GM19324 (cell line): ENCODE measurements at regions not wholly inside any gene's neighbourhood (a gene's known extent, or its start where the extent isn't known, plus 50 kb on each side); places are given as distances from the start of the nearest gene placed in this dataset.
A peak's percentile ranks its signal among the peaks of the same experiment; 100 is the strongest.
"Not testable (repeated sequence)": the region's sequence is repeated elsewhere in the genome, so short reads cannot be mapped to it uniquely, and the experiment has no call there.

Experiments
- ATAC-seq: cut with Tn5 transposase; IDR thresholded peaks from one replicate; pipeline ENCODE4 v1.9.1; 2021; ENCODE audit warnings: mild to moderate bottlenecking, moderate library complexity; ENCODE audit not compliant: unreplicated experiment, low FRiP score

DNA sequence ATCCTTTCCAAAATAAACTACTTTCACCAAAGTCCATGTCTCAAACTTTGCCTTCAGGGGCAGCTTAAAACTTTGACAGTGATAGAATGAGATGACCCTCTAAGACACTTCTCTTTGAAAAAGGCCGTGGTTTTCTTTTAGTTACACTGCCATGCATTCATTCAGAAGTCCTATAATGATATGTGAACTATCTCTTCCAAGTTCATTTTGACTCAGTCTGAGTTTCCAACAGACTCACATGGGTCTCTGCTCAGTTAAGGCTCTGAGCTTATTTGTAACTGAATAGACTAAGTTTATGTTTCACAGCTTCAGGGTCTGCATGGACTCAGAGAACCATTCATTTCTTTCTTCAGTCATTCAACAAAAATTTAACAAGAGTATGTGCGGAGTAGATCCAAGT lies 208.9 kb upstream of the PRSS1 start:
- no peak for ATAC-seq

DNA sequence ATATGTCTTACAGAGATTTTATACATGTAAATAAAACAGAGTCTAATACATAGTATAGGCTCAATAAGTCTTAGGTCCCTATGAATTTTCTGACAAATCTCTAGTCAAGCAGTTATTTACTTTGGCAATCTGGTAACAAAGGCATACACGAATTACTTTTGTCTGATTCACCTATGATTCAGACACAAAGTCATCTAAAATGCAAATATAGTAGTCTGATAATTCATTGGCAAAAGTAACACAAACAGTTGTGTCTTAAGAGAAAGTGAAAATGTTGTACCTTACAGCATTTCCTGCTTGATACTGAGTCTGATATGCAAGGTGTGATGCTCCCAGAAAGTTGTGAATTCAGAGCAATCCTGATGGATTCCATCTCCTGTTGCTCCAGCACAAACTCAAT lies 209.4 kb upstream of the PRSS1 start:
- no peak for ATAC-seq

DNA sequence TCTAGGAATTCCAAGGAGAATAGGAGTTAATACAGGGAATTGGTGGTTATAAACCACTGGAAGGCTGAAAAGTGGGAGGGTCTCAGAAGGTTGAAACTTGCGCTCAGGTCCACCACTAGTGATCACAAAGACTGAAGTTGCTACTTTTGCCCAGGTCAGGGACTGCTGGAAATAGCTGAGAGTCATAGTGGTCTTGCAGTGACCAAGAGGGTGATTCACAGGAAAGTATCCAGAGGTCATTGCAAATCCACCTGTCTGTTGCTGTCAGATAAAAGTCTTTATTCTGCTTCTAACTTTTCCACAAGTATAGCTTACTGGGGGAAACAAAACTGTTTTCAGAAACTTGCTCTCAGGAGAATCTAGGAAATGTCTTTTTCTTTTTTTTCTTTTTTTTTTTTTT lies 211.5 kb upstream of the PRSS1 start:
- ATAC-seq, result no peak

DNA sequence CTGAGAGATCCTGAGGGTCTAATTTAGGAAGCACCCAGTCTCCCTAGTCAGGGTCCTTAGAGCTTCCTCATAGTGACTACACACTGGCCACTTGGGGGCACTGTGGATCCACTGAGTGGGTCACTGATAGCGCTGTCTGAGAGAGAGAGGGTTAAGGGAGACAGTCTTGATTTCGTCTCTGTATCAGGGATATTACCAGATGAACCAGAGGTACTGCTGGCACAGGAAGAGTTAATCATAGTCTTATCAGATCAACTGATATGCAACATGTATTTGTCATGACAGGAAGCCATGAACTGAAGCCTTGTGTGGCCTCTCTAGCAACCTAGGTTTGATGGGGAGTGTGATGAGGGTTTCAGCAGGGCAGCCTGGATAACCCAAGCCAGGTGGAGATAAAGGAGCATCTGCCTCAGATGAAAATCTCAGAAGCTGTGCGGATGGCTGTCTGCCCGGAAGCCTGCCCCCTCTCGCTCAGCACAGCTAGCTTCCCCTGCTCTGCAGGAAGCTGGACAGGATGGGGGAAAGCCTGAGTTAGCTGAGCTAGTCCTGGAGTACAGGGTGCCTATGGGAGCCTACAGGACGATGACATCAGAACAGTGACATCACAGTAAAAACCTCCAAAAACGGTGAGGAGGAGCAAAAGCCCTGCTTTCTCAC lies 214.0 kb upstream of the PRSS1 start:
- peak; percentile 84 for ATAC-seq

DNA sequence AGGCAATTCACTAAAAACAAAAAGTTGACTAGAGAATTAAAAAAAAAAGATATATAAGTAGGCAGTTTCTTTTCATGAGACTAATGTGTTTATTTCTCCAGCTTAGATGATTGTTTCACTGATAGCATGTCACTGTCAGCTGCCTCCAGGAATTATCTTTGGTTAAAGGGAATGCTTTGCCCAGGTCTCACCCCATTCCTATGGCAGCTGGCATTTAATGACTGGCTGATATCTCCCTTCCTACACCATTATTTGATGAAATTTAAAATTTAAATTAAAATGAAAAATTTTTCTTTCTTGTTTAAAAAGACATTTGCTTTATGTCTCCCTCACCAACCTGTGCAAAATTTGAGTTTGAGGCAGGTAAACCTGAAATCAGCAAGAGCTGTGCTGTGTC lies 214.5 kb upstream of the PRSS1 start:
- ATAC-seq, result no peak

DNA sequence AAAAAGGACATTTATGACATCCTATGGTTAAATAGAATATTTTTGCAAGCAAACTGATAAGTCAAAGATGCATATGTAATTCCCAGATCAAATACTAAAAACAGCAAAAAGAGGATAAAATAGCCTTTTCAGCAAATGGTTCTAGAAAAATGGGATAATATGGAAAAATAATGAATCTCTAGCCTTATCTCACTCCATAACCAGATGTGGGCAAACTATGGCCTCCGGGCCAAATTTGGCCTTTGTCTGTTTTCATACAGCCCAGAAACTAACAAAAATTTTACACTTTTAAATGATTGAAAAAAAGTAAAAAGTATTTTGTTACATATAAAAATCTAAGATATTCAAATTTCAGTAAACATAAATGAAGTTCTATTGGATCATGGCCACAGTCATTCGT lies 215.4 kb upstream of the PRSS1 start:
- ATAC-seq, result no peak

DNA sequence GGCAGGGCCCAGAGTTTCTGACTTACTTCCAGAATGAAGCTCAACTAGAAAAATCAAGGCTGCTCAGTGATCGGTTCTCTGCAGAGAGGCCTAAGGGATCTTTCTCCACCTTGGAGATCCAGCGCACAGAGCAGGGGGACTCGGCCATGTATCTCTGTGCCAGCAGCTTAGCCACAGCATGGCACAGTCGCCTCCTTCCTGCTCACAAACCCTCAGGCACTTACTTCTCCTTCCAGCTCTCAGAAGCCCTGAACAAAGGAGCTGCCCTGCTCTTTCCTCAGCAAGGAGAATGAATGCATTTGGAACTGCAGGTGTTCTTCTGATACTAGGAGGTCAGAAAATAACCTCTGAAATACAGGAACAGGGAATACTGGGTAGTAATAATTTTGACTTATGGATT lies 219.7 kb upstream of the PRSS1 start:
- no peak for ATAC-seq

DNA sequence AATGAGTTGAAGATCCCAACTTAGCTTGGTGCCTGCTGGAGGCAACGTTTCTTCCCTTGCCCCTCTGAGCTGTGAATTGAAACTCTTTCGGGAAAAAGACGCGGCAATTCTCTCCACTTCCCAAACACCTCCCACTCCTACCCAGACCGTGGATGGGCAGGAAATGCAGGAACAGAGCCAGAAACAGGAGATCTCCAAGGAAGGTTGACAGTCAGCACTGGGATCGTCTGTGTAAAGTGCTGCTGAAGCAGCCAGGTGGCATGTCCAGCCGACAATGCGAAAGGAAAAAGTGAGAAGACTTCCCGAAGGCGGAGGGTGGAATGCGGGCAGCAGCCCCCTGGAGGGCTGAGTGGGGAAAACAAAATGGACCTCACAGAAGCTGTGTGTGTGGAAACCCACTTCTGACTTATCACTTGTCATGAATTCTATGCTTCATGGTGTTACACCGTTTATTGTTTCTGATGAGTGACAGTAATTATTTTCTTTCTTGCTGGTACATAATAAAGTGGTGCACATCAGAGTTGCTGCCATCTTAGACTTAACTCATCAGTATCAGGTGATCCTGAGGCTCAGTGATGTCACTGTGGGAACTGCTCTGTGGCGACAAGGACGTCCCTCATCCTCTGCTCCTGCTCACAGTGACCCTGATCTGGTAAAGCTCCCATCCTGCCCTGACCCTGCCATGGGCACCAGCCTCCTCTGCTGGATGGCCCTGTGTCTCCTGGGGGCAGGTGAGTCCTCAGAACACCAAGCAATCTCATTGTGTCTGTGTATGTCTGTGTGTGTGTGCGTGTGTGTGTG lies 220.5 kb upstream of the PRSS1 start:
- ATAC-seq, result no peak

DNA sequence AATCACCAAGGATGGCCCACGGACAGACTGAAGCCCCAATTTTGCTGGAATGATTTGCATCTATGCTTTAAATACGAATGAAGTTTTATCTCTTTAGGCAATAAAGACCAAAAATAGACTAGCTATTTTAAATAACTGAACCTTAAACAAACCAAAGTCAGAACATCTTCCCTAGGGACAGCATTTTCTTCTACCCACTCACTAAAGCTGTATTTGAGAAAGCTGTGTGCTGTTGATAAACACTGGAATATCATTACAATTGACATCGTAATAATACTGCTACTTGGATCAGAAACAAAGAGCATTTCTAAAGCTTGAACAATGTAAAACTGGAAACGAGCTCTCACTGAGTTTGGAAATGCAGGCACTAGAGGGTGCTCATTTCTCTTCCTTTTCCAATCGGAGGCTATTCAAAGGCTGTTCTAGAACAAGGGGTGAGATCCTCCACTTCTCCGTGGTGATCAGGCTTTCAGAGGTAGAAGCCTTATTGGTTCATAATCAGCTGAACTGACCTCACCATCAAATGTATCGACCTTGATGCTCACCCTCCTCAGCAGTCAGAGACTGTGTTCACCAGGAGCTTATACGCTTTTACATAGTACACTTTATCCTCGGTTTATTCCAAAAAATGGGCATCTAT lies 225.3 kb upstream of the PRSS1 start:
- ATAC-seq, result no peak

DNA sequence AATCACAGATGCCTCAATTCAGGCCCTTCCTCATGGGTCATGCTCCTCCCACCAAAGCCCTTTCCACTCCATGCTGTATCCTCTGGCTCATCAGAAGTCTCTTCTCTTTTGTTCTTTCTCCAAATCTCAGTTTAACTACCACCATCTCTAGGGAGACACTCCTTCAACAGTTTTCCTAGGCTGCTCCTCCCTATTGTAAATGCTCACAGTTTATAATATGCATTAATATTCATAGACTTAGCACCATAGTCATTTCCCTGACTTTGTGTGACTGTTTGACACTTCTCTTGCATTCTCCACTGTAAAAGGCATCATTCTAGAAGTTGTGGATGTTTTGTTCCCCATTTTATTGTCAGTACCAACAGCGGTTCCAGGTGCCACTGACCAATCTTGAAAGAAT lies 226.5 kb upstream of the PRSS1 start:
- ATAC-seq, result no peak

DNA sequence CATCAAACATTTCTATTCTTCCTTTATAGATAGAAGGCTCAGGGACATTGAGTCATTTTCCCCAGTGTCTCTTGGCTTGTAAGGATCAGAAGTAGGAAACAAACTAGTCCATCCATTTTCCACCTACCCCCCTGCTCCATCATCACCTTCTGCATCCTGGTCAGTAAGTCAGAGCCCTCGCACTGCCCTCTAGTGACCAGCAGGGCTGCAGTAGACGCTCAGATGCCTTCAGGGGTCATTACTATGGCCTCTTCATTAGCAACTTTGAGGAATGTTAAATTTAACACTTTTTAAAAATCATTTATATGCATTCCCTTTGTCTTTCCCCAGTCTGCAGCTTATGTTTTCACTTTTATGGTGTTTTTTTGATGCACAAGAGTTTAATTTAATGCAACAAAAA lies 228.4 kb upstream of the PRSS1 start:
- ATAC-seq, result not testable (repeated sequence)

DNA sequence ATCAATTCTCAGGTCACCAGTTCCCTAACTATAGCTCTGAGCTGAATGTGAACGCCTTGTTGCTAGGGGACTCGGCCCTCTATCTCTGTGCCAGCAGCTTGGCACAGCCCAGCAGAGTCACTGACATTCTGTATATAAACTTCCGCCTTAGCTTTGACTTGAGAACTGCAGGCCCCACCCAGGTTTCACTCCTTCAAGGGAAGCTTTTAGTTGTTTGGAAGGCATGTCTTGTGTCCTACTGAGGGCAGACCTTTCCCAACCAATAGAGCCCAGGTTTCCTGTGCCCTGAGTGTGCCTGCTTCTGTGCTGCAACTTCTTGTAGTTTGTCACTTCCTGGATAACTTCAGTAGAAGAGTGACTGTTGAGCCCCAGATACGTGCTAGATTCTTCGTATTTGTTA lies 228.8 kb upstream of the PRSS1 start:
- ATAC-seq, result not testable (repeated sequence)

DNA sequence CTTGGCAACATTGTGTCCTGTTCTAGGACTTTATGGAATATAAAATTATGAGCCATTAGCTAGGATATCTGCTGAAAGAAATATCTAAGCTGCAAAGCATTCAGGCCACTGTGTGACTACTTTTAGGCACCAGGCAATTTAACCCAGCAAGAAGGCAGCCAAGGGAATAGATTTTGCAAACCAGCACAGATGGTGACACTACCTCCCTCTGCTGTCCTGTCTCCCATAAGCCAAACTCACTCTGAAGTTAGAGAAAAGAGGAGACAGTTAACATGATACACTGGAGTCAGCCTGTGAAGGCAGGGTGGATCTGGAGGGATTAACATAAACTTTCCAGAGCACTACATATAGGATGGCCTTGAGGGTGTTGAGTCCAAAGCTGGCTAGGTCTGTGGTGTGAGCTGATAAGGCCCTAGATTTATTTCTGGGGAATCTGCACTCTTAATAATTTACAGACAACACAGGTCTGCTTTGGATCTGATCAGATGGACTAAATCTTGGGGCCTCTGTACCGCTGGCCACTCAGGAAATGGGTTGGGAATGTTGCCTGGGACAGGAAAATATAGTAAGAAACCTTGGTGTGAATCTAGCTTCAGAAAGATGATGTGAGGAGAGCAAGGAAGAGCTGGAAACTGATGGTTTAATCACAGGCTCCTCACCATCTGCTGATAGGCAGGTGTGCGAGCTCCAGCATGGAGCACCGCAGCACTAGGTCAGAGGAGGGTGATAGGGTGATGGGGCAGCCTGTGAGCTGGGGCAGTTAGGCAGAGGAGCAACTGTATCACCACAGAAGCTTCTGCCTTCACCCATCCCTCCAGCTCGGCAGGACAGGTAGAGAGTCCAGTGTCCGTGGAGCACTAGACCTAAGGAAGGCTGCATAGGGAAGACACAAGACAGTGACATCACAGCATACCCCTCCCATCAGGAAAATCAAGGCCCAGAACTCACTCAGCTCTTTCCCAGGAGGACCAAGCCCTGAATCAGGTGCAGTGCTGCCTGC lies 229.9 kb upstream of the PRSS1 start:
- ATAC-seq, result no peak

DNA sequence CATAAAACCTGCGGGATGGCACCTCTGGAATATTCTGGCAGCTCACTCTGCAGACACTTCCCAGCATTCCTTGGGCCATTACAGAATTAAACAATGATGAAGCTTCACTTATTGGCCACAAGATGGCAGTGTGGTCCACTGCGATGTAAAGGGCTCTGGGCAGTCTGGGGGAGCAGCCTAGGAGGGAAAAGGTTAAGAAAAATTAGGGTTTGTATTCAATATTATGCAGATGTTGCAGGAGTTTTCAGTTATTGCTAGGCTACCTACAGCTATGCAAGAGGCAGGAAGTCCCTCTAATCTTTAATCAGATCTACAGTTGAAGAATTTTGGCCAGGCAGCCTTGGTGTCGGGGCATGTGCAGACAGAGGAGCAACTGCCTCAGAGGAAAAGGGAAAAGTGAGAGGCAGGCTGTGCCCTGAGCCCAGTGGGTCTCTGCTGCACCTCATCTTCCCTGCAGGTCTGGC lies 233.2 kb upstream of the PRSS1 start:
- peak; percentile 79 for ATAC-seq

DNA sequence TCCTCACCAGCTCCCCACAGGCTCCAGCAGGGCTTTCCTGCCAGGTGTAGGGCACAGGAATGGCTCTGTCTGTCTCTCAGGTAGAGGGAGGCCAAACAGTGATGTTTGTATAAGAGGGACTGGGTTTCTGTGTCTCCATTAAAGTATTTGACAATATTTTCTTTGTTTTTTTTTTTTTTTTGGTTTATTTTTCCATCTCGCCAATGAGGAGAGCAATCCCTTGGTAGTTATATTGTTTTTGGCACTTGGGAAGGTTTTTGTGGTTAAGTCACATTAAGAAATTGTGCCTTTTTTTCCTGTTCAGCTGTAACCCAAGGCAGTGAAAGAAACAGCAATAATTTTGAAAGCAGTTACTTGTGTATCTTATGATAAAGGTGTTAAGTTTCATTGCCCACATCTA lies 234.6 kb upstream of the PRSS1 start:
- not testable (repeated sequence) for ATAC-seq

DNA sequence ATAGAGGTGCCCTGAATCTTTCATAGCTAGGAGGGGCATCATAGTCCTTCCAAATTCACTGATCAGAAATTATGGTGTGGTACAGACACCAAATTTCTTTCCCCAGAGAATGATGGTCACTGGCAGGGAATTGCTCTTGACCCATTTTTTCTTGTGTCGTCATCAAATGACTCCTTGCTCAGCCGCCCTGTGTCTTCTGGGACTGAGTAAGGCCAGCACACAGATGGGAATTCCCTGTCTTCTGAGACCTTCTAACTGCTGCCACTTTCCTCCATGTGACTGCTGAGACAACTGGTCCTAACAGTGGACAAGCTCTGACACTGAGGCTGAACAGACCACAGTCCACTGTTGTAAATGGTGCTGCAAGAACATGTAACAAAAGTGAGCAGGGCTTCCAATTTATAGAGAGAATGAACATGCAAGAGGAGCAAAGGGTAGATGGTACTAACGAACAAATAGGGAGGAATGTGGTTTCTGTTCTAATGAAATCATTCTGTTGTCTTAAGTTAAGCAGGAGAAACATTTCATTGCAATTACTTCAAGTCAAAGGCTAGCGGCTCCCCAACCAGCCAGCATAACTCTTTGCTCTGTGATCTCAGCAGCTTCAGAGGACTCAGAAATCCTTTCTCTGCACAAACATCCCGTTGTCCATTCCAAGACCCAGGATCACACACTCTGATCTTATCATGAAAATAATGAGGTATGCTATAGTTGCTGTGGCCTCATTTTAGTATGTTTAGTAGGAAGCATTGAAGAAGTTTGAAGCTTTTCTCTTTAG lies 235.9 kb upstream of the PRSS1 start:
- no peak for ATAC-seq

DNA sequence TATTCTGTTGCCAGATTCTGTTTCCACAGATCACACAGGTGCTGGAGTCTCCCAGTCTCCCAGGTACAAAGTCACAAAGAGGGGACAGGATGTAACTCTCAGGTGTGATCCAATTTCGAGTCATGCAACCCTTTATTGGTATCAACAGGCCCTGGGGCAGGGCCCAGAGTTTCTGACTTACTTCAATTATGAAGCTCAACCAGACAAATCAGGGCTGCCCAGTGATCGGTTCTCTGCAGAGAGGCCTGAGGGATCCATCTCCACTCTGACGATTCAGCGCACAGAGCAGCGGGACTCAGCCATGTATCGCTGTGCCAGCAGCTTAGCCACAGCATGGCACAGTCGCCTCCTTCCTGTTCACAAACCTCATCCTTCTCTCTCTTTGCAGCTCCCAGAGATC lies 237.5 kb upstream of the PRSS1 start:
- no peak for ATAC-seq

DNA sequence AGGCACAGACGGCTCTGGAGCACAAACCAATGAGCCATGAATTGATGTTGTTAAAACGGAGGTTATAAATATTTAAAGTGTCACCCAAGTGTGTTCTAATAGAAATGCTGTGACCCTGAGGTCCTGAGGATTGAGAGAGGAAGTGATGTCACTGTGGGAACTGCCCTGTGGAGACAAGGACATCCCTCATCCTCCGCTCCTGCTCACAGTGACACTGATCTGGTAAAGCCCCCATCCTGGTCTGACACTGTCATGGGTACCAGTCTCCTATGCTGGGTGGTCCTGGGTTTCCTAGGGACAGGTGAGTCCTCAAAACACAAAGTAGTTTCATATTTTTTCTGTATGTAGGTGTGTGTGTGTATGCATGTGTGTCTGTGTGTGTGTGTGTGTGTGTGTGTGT lies 237.9 kb upstream of the PRSS1 start:
- no peak for ATAC-seq

DNA sequence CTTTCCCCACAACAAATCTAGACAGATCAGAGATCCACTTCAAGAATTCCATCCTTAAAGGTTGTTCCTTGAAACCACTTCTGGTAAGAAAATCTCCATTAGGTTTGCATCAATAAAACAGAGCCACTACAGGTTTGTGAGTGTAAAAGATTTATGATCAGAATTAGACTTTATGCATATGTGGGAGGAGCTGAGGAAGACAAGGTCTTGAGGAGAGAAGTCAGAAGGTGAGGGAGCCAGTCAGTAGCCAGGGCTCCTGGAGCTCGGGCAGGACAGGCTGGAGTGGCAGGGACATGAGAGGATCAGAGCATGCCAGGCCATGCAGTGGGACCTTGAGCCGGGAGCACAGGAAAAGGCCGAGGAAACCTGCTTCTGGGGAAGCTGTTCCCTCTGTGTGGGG lies 240.0 kb upstream of the PRSS1 start:
- not testable (repeated sequence) for ATAC-seq

DNA sequence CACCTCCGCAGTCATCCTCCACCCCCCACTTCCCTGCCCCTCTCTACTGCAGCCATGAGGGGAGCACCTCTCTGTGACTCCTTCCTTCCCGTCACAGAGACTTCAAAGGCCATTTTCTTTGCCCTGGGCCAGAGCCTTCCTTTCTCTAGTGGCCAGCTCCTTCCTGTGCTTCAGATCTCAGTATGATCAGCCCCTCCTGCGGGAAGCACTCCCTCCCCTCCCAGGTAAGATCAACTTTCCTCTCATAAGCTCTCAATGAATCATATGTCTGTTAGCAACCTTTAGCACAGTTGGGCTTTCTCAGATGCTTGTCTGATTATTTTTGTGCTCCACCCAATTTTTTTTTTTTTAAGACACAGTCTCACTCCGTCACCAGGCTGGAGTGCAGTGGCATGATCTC lies 241.0 kb upstream of the PRSS1 start:
- no peak for ATAC-seq
